ENCODE measurements at regions not wholly inside any gene's neighbourhood (a gene's known extent, or its start where the extent isn't known, plus 50 kb on each side); places are given as distances from the start of the nearest gene placed in this dataset.

DNA sequence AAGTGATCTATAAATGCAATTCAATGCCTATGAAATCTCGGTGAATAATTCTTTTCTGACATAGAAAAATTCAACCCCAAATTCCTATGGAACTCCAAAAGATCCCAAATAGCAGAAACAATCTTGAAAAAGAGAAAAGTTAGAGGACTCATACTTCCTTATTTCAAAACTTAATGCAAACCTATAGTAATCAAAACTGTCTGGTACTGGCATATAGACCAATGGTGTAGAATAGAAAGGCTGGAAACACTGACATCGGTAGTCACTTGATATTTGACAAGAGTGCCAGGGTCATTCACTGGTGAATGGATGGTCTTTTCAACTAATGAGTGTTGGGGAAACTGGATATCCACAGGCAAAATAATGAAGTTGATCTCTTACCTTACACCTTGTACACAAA is 637.1 kb upstream of the PCDH9 start:
- no peak for DNase-seq

DNA sequence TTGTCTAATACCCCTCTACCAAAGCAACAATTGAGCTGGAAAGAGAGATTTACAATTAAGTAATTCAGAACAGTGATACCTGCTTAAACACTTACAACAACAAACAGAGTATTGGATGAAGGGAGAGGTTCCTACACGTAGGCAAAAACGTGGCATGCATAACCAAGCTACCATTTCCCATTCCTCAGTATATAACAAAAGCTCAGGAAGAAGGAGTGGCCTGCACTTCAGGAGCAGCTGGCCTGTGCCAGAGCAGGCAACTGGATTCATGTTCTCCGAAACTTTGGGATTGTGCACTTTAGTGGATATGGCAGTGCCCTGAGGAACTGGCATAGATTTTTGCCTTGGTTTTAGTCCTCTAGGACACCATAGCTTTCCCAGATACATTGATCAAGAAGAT is 630.2 kb upstream of the PCDH9 start:
- DNase-seq = no peak

DNA sequence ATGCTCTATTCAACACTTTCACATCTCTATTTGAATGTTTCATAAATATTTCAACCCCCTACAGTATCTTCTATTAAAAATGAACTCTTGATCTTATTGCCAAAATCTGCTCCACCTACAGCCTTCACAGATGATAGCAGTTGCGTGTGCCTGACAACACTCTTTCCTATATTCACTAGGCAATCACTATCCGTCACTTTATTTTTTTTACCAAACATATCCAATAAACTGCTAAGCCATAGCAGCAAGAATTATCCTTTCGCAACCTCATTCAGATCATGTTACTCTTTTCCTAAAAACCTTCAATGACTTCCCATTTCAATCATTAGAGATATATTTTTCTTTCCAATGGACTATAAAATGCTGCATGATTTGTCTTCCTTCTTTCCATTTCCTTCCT is 629.8 kb upstream of the PCDH9 start:
- DNase-seq = no peak

- DNase-seq = no peak
These were observed 627.6 kb upstream of the PCDH9 start for GRCh38 chr13:67857581-67858310.

- no peak for DNase-seq
These were observed 626.8 kb upstream of the PCDH9 start for GRCh38 chr13:67856955-67857354.

DNA sequence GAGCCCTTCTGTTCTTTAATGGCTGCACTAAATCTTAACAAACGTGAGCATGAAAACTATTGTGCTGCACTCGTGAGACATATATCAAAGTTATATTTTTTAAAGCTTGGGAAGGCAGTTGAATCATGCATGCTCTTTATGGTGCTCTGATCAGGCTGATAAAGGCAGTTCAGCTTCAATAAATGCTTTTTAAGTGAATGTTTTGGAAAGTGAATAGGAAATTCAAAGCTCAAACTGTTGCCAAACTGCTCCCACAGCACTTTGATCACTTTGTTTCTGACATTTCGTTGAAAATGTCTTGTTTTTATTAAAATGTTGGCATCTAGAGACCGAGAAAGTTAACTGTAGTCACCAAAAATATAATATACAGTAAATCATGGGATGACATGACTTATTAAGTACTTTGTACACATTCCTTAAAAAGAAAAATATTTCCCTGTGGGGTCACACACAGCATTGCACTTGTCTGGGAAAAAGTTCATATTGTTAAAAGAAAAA is 625.7 kb upstream of the PCDH9 start:
- no peak for DNase-seq

DNA sequence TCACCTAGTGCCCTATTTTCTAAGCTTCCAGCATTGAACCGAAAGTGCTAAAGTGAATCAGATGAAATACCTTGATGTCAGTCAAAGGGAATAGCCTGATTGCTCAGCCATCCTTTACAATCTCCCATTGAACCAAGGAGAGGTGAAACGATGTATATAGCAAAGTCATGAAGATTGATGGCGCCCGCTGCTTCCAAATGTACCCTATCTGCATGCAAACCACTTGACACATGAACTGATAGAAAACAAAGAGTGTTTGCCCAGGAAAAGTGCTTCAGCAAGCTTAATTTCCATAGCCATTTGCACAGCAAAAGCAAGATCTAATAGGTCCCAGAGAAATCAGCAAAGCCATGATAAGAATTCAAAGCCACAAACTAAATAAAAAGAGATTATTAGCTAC is 624.9 kb upstream of the PCDH9 start:
- peak in 1 of 3 experiments; percentile 47 for DNase-seq

DNA sequence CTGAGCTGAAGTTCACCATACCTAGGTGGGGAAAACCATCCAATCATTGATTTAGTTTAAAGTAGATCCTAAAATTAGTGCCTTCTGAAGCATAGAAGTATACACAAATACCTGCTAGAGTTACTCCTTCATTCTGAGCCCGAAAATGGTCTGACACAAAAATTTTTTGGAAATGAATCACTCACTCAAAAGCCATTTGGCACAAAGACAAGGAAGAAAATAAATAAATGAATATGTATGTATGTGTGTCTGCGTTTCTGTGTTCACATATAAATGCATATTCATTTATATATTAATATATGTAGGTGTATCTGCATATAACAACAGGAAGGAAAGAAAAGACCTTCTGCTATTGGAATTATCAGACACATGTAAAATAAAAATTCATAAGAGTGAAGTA is 614.4 kb upstream of the PCDH9 start:
- DNase-seq = no peak

GRCh38 chr13:67841071-67841470 is 610.9 kb upstream of the PCDH9 start:
- no peak for DNase-seq

DNA sequence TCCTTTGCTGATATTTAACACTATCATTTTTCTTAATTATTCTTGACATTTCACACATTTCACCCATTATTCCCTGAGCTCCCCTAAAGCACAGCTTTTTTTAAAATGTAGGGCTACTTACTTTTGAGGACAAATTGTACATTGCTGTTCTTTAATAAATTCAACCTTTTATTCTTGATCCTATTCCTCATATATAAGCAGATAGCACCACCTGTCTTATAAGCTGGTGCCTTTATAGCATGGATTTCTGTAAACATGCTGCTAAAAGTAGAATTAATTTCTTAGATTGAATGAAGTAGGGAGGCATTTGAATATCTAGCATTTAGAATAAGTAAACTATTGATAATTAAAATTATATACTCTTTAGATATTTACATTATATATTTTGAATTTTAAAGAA is 603.4 kb upstream of the PCDH9 start:
- DNase-seq = peak in 1 of 3 experiments; percentile 33

DNA sequence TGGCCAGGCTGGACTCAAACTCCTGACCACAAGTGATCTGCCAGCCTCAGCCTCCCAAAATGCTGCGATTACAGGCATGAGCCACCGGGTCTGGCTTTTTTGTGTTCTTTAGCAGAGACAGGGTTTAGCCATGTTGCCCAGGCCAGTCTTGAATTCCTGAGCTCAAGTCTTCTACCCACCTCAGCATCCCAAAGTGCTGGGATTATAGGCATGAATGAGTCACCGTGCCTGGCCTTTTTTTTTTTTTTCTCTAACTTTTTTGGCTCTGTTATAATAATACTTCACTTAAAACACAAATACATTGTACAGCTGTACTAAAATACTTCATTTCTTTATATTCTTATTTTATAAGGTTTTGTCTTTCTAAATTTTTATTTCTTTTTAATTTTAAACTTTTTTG is 599.5 kb upstream of the PCDH9 start:
- DNase-seq = no peak

DNA sequence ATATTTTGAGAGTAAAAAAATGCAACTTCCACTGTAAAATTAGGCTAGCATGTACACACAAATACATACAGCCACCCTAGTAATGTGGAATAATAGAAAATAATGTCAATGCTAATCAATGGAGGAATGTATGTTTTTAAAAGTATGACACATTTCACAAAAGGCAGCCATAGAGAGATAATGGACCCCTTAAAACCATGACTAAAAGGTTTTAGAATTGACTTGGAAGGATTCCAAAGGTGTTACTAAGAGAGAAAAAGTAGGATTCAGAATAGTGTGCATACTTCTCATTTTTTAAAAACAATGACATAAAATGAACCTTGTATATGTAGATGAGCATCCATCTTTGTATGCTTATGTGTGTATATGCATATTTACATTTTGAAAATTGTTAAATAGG is 597.9 kb upstream of the PCDH9 start:
- no peak for DNase-seq

GRCh38 chr13:67821606-67822005 is 591.5 kb upstream of the PCDH9 start:
- DNase-seq = no peak

GRCh38 chr13:67806796-67807195 is 576.7 kb upstream of the PCDH9 start:
- no peak for DNase-seq

GRCh38 chr13:67803118-67803517 is 573.0 kb upstream of the PCDH9 start:
- peak in 2 of 3 experiments; percentile 7 to 74 for DNase-seq

GRCh38 chr13:67792151-67792676 is 562.1 kb upstream of the PCDH9 start:
- DNase-seq = peak in 2 of 3 experiments; percentile 26 to 84

DNA sequence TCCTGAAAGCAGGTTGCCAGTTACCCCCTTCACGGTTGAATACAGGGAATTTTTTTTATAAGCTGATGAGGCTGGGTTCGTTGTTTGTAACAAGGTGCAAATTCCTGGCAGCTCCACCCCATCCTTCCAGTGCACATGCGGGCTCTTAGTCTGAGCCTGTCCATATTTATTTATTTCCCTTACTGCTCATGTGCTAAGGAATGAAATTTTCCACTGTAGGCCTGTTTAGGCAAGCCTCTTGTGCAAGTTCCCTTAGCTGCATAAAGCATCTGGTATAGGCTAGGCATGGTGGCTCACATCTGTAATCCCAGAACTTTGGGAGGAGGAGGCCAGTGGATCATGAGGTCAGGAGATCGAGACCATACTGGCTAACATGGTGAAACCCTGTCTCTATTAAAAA is 560.9 kb upstream of the PCDH9 start:
- no peak for DNase-seq

- peak in 2 of 3 experiments; percentile 30 to 76 for DNase-seq
These were observed 546.0 kb upstream of the PCDH9 start for GRCh38 chr13:67776151-67776550.

DNA sequence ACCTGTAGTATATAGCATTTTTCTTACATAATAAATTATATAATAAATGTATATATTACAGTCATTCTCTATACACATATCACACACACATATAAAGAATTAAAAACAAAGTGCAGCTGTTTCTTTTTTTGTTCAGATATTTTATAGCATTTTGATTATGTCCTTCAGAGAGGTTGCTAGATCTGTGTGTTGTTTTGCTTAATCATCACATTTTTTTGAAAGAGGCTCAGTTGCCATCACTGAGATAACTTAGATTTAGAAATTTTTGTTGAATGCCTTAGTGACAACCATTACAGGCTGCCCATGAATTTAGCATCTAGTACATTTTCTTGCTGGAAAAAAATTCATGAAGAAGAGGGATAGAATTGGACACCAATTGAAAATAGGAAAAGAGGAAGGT is 545.2 kb upstream of the PCDH9 start:
- DNase-seq = no peak

- DNase-seq = no peak
These were observed 542.8 kb upstream of the PCDH9 start for GRCh38 chr13:67772807-67773453.

DNA sequence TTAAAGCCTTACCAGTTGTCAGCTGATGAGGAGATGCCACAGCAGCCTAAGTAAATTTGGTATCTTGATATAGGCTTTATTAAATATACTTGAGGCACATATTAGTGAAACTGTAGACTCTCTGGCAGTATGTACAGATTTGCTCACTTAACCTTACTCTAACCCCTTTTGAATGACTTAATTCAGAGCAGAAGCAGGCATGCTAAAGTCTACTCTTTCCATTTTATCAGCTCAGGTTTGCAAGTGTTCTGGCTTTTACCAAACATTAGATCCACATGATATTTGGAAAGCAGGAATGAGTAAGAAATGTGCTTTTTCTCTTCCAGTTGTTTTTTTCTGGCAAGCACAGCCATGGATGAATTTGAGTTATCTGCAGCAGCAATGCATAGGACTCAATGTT is 541.0 kb upstream of the PCDH9 start:
- no peak for DNase-seq

DNA sequence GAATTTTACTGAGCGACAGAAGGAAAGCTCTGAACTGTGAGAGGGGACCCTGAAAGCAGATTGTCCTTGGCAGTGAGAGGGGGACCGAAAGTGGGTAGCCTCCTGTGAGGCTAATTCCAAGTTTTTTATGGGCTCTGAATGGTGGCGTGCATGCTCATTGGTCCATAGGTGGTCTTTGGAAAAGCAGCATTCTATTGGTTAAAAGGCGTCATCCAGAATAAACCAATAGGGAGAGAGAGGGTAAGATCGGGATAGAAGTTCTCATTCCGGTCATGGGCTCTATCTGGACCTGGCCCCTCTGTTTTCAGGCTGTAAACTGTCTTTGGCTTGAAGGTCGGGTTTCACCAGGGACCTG is 539.8 kb upstream of the PCDH9 start:
- no peak for DNase-seq

- no peak for DNase-seq
These were observed 539.2 kb upstream of the PCDH9 start for GRCh38 chr13:67769063-67769986.
